Transverse colon (tissue), 3 donors: ENCODE measurements at regions not wholly inside any gene's neighbourhood (a gene's known extent, or its start where the extent isn't known, plus 50 kb on each side); places are given as distances from the start of the nearest gene placed in this dataset.

Source experiments
- CTCF ChIP-seq, 5 experiments: fragments of 200-600 bp in 3 of 5; fragments of 450-650 bp in 2 of 5; sonication (generic) in 3 of 5; IDR thresholded peaks; 1 replicate in 2 of 5; 2 replicates in 3 of 5; pipeline ENCODE4 v1.5.1; 2016 to 2017; ENCODE audit warnings: antibody characterized with exemption in 5 of 5, inconsistent platforms in 3 of 5, mild to moderate bottlenecking in 2 of 5, moderate library complexity in 1 of 5
- POLR2A ChIP-seq: fragments of 450-650 bp; IDR thresholded peaks from one replicate; pipeline ENCODE4 v1.6.1; 2016; ENCODE audit warnings: antibody characterized with exemption, mild to moderate bottlenecking, moderate library complexity

- TF ChIP-seq POLR2A (no peak), CTCF (IDR thresholded peaks at IDR 0.05) (no peak)
Observed at GRCh38 chr14:41235466-41235865, 371.2 kb upstream of the LRFN5 start.
